Spleen (tissue), 11 donors: ENCODE measurements at regions not wholly inside any gene's neighbourhood (a gene's known extent, or its start where the extent isn't known, plus 50 kb on each side); places are given as distances from the start of the nearest gene placed in this dataset.

Experiments used
- DNase-seq: peaks from one replicate; pipeline ENCODE4 v3.0.0-alpha.2; 2020
- H3K27ac ChIP-seq, 8 donors: fragments of 200-600 bp; sonication (generic) in 7 of 8; 1 replicate in 4 of 8; 2 replicates in 4 of 8; pipeline versions ENCODE4 v1.5.0 to v1.8.0; 2016 to 2021; ENCODE audit warnings: inconsistent platforms in 4 of 8, mild to moderate bottlenecking in 4 of 8, moderate library complexity in 1 of 8
- H3K27me3 ChIP-seq, 7 donors: fragments of 200-600 bp; sonication (generic) in 6 of 7; replicated peaks in 1 of 7; 1 replicate in 4 of 7; 2 replicates in 3 of 7; pipeline versions ENCODE4 v1.5.0 to v1.8.0; 2016 to 2021; ENCODE audit warnings: inconsistent platforms in 3 of 7, mild to moderate bottlenecking in 1 of 7
- H3K36me3 ChIP-seq, 6 donors: fragments of 200-600 bp; sonication (generic) in 5 of 6; 1 replicate in 4 of 6; 2 replicates in 2 of 6; pipeline versions ENCODE4 v1.5.0 to v1.8.0; 2016 to 2021; ENCODE audit warnings: inconsistent platforms in 2 of 6
- H3K4me1 ChIP-seq, 6 donors: fragments of 200-600 bp; sonication (generic) in 5 of 6; 1 replicate in 3 of 6; 2 replicates in 3 of 6; pipeline versions ENCODE4 v1.5.0 to v1.8.0; 2016 to 2021; ENCODE audit warnings: inconsistent platforms in 3 of 6
- H3K4me3 ChIP-seq, 8 donors: fragments of 200-600 bp; sonication (generic) in 7 of 8; 1 replicate in 4 of 8; 2 replicates in 4 of 8; pipeline versions ENCODE4 v1.5.0 to v1.8.0; 2016 to 2021; ENCODE audit warnings: inconsistent platforms in 4 of 8, mild to moderate bottlenecking in 4 of 8, moderate library complexity in 2 of 8
- H3K9me3 ChIP-seq, 8 donors: fragments of 200-600 bp; sonication (generic) in 7 of 8; 1 replicate in 4 of 8; 2 replicates in 4 of 8; pipeline versions ENCODE4 v1.5.0 to v1.8.0; 2016 to 2021; ENCODE audit warnings: inconsistent platforms in 4 of 8
- POLR2A ChIP-seq, 3 donors: fragments of 450-650 bp; IDR thresholded peaks; one replicate each; pipeline ENCODE4 v1.5.1; 2017; ENCODE audit warnings: antibody characterized with exemption in 3 of 3, mild to moderate bottlenecking in 1 of 3
- POLR2AphosphoS5 ChIP-seq, 3 donors: sonication (generic); formaldehyde crosslinking; IDR thresholded peaks; one replicate each; pipeline ENCODE4 v1.5.1; 2017; ENCODE audit warnings: antibody characterized with exemption in 3 of 3
- WGBS, 5 donors: extraction: QIAGEN DNeasy Blood & Tissue Kit in 3 of 5; methylation state at CpG; one replicate each; pipeline versions ENCODE4 v1.1.5 to v1.1.7; 2013 to 2018; 5-methylcytosine and 5-hydroxymethylcytosine counted together
- intact Hi-C: fragments of 100-400 bp; cut with DNase I; formaldehyde crosslinking; loops from one replicate; pipeline ENCODE4 v1.15.0; 2023; ENCODE audit warnings: low total_unique reads
- TF ChIP-seq, protein P1 (sequence below), 11 experiments: fragments of 200-600 bp in 7 of 11; fragments of 450-650 bp in 4 of 11; sonication (generic) in 4 of 11; IDR thresholded peaks in 8 of 11; conservative IDR thresholded peaks in 3 of 11; 1 replicate in 7 of 11; 2 replicates in 4 of 11; pipeline versions ENCODE4 v1.4.0 to v1.8.0; 2016 to 2021; ENCODE audit warnings: antibody characterized with exemption in 11 of 11, inconsistent platforms in 4 of 11, mild to moderate bottlenecking in 1 of 11
- donor health status: healthy with polysubstance abuse.
- donor health status: DM: no; HTN: no; CAD: no; lungs with moderate emphysema.
- donor health status: DM: no; HTN: no; CAD: no.
- donor health status: Bipolar disorder and iron deficiency.
- donor health status: healthy.
- donor health status: DM: no; HTN: no; CAD: no.
- donor health status: DM: yes; HTN: yes; CAD: no.

DNA sequence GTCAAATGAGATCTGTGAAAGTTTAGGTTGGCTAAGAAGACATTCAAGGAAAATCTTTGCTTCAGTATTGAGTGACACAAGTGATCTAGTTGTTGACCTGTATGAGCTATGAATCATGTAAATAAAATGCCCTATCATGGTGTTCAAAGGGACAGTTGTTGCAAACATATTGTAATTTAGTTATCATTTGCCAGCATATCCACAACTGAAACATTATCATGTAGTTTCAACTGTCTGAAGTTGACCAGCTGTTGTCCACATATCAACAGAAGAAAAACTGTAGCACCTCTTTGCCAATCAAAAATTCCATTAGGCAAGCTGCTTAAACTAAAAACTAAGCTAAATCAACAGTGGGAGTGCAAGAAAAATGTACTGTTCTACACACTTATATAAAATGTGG is 527.1 kb upstream of the NRXN1 start:
- Histone ChIP-seq H3K36me3 (no peaks in the 10 kb centered on the region), H3K4me1 (no peaks in the 10 kb centered on the region), H3K4me3 (no peak overlapping the region), H3K27me3 (no peaks in the 10 kb centered on the region), H3K9me3 (peaks cover 0 to 25% (median 11%) of the 10 kb centered on the region in 8 donors), H3K27ac (no peak overlapping the region)
- DNase-seq: no peak
- intact Hi-C loops: no loop called here
- TF ChIP-seq POLR2AphosphoS5 (IDR thresholded peaks at IDR 0.05) (no peak), POLR2A (IDR thresholded peaks at IDR 0.05) (no peak)
- TF ChIP-seq, protein P1, sequence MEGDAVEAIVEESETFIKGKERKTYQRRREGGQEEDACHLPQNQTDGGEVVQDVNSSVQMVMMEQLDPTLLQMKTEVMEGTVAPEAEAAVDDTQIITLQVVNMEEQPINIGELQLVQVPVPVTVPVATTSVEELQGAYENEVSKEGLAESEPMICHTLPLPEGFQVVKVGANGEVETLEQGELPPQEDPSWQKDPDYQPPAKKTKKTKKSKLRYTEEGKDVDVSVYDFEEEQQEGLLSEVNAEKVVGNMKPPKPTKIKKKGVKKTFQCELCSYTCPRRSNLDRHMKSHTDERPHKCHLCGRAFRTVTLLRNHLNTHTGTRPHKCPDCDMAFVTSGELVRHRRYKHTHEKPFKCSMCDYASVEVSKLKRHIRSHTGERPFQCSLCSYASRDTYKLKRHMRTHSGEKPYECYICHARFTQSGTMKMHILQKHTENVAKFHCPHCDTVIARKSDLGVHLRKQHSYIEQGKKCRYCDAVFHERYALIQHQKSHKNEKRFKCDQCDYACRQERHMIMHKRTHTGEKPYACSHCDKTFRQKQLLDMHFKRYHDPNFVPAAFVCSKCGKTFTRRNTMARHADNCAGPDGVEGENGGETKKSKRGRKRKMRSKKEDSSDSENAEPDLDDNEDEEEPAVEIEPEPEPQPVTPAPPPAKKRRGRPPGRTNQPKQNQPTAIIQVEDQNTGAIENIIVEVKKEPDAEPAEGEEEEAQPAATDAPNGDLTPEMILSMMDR (IDR thresholded peaks at IDR 0.05 in 8 of 11, conservative IDR thresholded peaks at IDR 0.05 in 3 of 11): no peak

DNA sequence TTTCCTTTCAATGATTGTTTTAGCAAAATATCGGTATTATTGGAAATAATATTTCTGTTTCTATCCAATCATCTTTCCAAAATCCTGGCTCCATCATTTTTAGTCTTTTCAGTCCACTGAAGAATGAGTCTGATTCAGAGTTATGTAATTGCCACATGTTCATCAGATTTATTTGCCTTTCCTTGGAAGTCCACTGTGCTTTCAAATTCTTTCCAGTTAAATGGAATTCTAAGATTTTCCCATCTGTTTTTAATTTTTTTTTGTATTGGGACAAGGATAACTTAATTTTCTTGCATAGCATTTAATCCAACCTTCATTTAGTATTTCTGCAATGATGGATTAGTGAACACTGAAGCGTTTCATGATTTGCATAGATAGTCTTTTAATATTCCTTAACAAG is 521.5 kb upstream of the NRXN1 start:
- Histone ChIP-seq H3K27ac (no peak overlapping the region), H3K4me1 (no peaks in the 10 kb centered on the region), H3K27me3 (no peaks in the 10 kb centered on the region), H3K36me3 (no peaks in the 10 kb centered on the region), H3K4me3 (no peak overlapping the region), H3K9me3 (peaks cover 0 to 15% (median 6%) of the 10 kb centered on the region in 8 donors)
- TF ChIP-seq, protein P1 (IDR thresholded peaks at IDR 0.05 in 8 of 11, conservative IDR thresholded peaks at IDR 0.05 in 3 of 11): no peak
- TF ChIP-seq POLR2A (IDR thresholded peaks at IDR 0.05) (no peak), POLR2AphosphoS5 (IDR thresholded peaks at IDR 0.05) (no peak)
- WGBS, 5 donors: 84 to 94% (median 89%) methylated on average over 2 of the region's 2 CpGs
- intact Hi-C loops: no loop called here
- no peak for DNase-seq

DNA sequence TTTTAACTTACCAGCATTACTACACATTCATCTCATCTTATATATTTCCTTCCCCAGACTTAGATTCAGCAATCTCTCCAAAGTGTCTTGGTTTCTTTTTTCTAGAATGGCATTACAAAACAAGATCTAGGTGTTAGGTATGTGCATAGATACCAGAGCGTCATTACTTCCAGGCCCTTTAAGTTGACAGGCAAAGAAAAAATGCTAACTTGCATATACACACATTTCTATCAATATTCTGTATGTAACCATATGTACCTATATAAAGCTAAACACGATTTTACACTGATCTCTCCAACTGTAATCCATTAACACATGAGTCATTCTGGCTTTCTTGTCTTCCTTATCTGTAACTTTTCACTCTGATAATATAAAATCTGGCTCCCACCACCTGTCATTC is 503.8 kb upstream of the NRXN1 start:
- Histone ChIP-seq H3K4me3 (no peak overlapping the region), H3K9me3 (peaks cover 0 to 49% (median 35%) of the 10 kb centered on the region in 8 donors), H3K4me1 (no peaks in the 10 kb centered on the region), H3K27ac (no peak overlapping the region), H3K27me3 (no peaks in the 10 kb centered on the region), H3K36me3 (no peaks in the 10 kb centered on the region)
- no peak for DNase-seq
- intact Hi-C loops: no loop called here
- TF ChIP-seq POLR2AphosphoS5 (IDR thresholded peaks at IDR 0.05) (no peak), POLR2A (IDR thresholded peaks at IDR 0.05) (no peak)
- TF ChIP-seq, protein P1 (IDR thresholded peaks at IDR 0.05 in 8 of 11, conservative IDR thresholded peaks at IDR 0.05 in 3 of 11): no peak
- WGBS, 5 donors: 68 to 85% (median 73%) methylated on average over 2 of the region's 2 CpGs

DNA sequence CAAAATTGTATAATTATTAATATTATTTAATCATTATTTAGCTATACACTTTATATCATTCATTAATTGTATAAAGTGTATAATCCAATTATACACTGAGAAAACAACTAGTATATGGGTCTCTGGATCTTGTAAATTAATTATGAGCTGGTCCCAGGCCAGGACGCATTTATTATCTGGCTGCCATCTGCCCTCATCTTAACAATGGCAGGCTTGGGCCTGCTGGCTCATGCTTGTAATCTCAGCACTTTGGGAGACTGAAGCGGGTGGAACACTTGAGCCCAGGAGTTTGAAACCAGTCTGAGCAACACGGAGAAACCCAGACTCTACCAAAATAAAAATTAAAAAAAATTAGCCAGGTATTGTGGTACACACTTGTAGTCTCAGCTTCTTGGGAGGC is 502.2 kb upstream of the NRXN1 start:
- Histone ChIP-seq H3K9me3 (peaks cover 0 to 47% (median 37%) of the 10 kb centered on the region in 8 donors), H3K36me3 (no peaks in the 10 kb centered on the region), H3K27me3 (no peaks in the 10 kb centered on the region), H3K4me3 (no peak overlapping the region), H3K4me1 (no peaks in the 10 kb centered on the region), H3K27ac (no peak overlapping the region)
- 87 to 96% (median 94%) methylated on average over 3 of the region's 3 CpGs for WGBS, 5 donors
- TF ChIP-seq, protein P1 (IDR thresholded peaks at IDR 0.05 in 8 of 11, conservative IDR thresholded peaks at IDR 0.05 in 3 of 11): no peak
- TF ChIP-seq POLR2AphosphoS5 (IDR thresholded peaks at IDR 0.05) (no peak), POLR2A (IDR thresholded peaks at IDR 0.05) (no peak)
- no peak for DNase-seq
- intact Hi-C loops: no loop called here
